ENCODE measurements at regions not wholly inside any gene's neighbourhood (a gene's known extent, or its start where the extent isn't known, plus 50 kb on each side); places are given as distances from the start of the nearest gene placed in this dataset.

GRCh38 chrX:17226736-17227135, 148.3 kb upstream of the NHS start:
- ChIA-PET CTCF (interaction anchor here (1.2 kb wide), 1 partner anchor 15 kb away, joined by 3 read pairs; no protein-coding TSS in a partner anchor), RAD21 (ENCODE audit: unreplicated experiment) (no interaction called here), POLR2A (no interaction called here), SMC1A (ENCODE audit: uncharacterized antibody, unreplicated experiment) (interaction anchor here (1.3 kb wide), 1 partner anchor 14 kb away, joined by 4 read pairs; no protein-coding TSS in a partner anchor)
- no peaks in the 10 kb centered on the region for H3K79me2 ChIP-seq (ENCODE audit: control insufficient read depth, insufficient read depth, low read length)
- ATAC-seq, result no peak
- H3K27ac ChIP-seq (ENCODE audit: control insufficient read depth, insufficient read depth), result no peak overlapping the region
- H3K9ac ChIP-seq (ENCODE audit: control insufficient read depth, insufficient read depth, low read length), result no peak overlapping the region
- no peaks in the 10 kb centered on the region for H3K36me3 ChIP-seq (ENCODE audit: control insufficient read depth in 2 of 2, insufficient read depth in 2 of 2, low read length in 1 of 2)
- no peaks in the 10 kb centered on the region for H3K4me1 ChIP-seq (ENCODE audit: control insufficient read depth, insufficient read depth, low read length)
- TF ChIP-seq HCFC1 (IDR thresholded peaks at IDR 0.05; ENCODE audit: low read length), result no peak
- no peak for TF ChIP-seq ELK1 (IDR thresholded peaks at IDR 0.05; ENCODE audit: low read depth, low read length)
- TF ChIP-seq POU2F2 (IDR thresholded peaks at IDR 0.05; ENCODE audit: borderline replicate concordance, low read depth, low read length), result no peak
- no peak for TF ChIP-seq RELA (IDR thresholded peaks at IDR 0.05; ENCODE audit: borderline replicate concordance, partially characterized antibody)
- TF ChIP-seq BACH1 (IDR thresholded peaks at IDR 0.05; ENCODE audit: borderline replicate concordance), result no peak
- TF ChIP-seq JUND (IDR thresholded peaks at IDR 0.05; ENCODE audit: low read depth, low read length), result no peak
- TF ChIP-seq WRNIP1 (IDR thresholded peaks at IDR 0.05; ENCODE audit: borderline replicate concordance, low read depth, low read length), result no peak
- H3K4me2 ChIP-seq (ENCODE audit: control insufficient read depth, insufficient read depth), result no peak overlapping the region
- in situ Hi-C loops (cut with MboI) (loop anchor here (25.0 kb wide), 1 partner anchor 461 kb away; no protein-coding TSS in a partner anchor), intact Hi-C loops (cut with micrococcal nuclease; ENCODE audit: unreplicated experiment) (no loop called here)
- H3K4me3 ChIP-seq, result no peak overlapping the region
- no peak overlapping the region for H2AFZ ChIP-seq (ENCODE audit: control insufficient read depth, low read depth, low read length)
- no peaks in the 10 kb centered on the region for H3K27me3 ChIP-seq (replicated peaks in 1 of 2; ENCODE audit: control insufficient read depth in 2 of 2, insufficient read depth in 2 of 2, low read length in 1 of 2)
- no peak for FAIRE-seq
- H3K9me3 ChIP-seq (replicated peaks; ENCODE audit: control insufficient read depth, insufficient read depth, low read length), result no peaks in the 10 kb centered on the region
- no peaks in the 10 kb centered on the region for H4K20me1 ChIP-seq (ENCODE audit: control insufficient read depth, insufficient read depth)
- BruUV-seq (replicated peaks), result no TSS peak
- DNase-seq (ENCODE audit: low read depth, low spot score), result no peak

GRCh38 chrX:17237146-17237545, 137.9 kb upstream of the NHS start:
- no peak overlapping the region for H3K4me2 ChIP-seq (ENCODE audit: control insufficient read depth, insufficient read depth)
- intact Hi-C loops (cut with micrococcal nuclease; ENCODE audit: unreplicated experiment), result no loop called here
- BruUV-seq (replicated peaks), result no TSS peak
- TF ChIP-seq ATF3 (IDR thresholded peaks at IDR 0.05; ENCODE audit: borderline replicate concordance, extremely low read depth, low read depth, low read length) (no peak), PRDM15 (CRISPR knock-in tag; IDR thresholded peaks at IDR 0.05) (no peak), RELB (IDR thresholded peaks at IDR 0.05; ENCODE audit: low read depth) (no peak), CHD1 (IDR thresholded peaks at IDR 0.05; ENCODE audit: low read depth, low read length) (no peak), CBFB (IDR thresholded peaks at IDR 0.05; ENCODE audit: low read depth) (no peak), LARP7 (IDR thresholded peaks at IDR 0.05) (no peak)

More at GRCh38 chrX:17237146-17237545, 137.9 kb upstream of the NHS start:
- Histone ChIP-seq H3K9me3 (replicated peaks; ENCODE audit: control insufficient read depth, insufficient read depth, low read length) (no peaks in the 10 kb centered on the region), H3K4me3 (no peak overlapping the region), H3K27ac (ENCODE audit: control insufficient read depth, insufficient read depth) (no peak overlapping the region), H3K4me1 (ENCODE audit: control insufficient read depth, insufficient read depth, low read length) (no peaks in the 10 kb centered on the region), H3K36me3 (ENCODE audit: control insufficient read depth in 2 of 2, insufficient read depth in 2 of 2, low read length in 1 of 2) (no peaks in the 10 kb centered on the region), H2AFZ (ENCODE audit: control insufficient read depth, low read depth, low read length) (no peak overlapping the region), H3K27me3 (replicated peaks in 1 of 2; ENCODE audit: control insufficient read depth in 2 of 2, insufficient read depth in 2 of 2, low read length in 1 of 2) (no peaks in the 10 kb centered on the region), H4K20me1 (ENCODE audit: control insufficient read depth, insufficient read depth) (no peaks in the 10 kb centered on the region), H3K79me2 (ENCODE audit: control insufficient read depth, insufficient read depth, low read length) (no peaks in the 10 kb centered on the region), H3K9ac (ENCODE audit: control insufficient read depth, insufficient read depth, low read length) (no peak overlapping the region)
- no peak for ATAC-seq
- ChIA-PET POLR2A (no interaction called here), CTCF (no interaction called here), SMC1A (ENCODE audit: uncharacterized antibody, unreplicated experiment) (no interaction called here), RAD21 (ENCODE audit: unreplicated experiment) (no interaction called here)
- in situ Hi-C loops (cut with MboI), result loop anchor here (25.0 kb wide), 1 partner anchor 450 kb away; no protein-coding TSS in a partner anchor
- no peak for DNase-seq (ENCODE audit: low read depth, low spot score)
- FAIRE-seq, result no peak
- WGBS (ENCODE audit: insufficient coverage, insufficient replicate concordance, low lambda C conversion rate, missing lambda C conversion rate), result 84% methylated on average over 5 of the region's 5 CpGs

All from GM12878 (cell line).